ENCODE measurements at regions not wholly inside any gene's neighbourhood (a gene's known extent, or its start where the extent isn't known, plus 50 kb on each side); places are given as distances from the start of the nearest gene placed in this dataset.

DNA sequence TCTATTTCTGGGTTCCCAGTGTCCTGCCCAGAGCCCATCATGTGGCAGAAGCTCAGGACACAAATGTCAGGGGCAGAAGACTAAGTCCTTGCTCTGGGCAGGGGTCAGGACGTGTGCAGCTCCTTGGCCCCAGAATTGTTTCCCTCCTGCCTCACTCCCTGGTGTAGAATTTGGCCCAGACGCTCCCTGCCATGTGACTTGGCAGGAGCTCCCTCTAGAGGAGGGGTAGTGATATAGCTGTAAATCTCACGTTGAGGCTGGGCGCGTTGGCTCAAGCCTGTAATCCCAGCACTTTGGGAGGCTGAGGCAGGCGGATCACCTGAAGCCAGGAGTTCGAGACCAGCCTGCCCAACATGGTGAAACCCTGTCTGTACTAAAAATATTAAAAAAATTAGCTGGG is 91.2 kb downstream of the UBIAD1 start:
- Histone ChIP-seq H3K79me1 (ENCODE audit: low read depth, low read length) (no peaks in the 10 kb centered on the region), H3K27ac (replicated peaks; ENCODE audit: low read length) (no peak overlapping the region), H3K4me1 (ENCODE audit: control insufficient read depth in 2 of 2, insufficient read depth in 1 of 2, low read depth in 1 of 2, low read length in 2 of 2) (peaks cover 10 to 22% of the 10 kb centered on the region in 2 donors), H2BK5ac (ENCODE audit: low read length) (no peak overlapping the region), H3K27me3 (ENCODE audit: control insufficient read depth in 3 of 3, insufficient read depth in 3 of 3, low read depth in 1 of 3, low read length in 3 of 3) (no peaks in the 10 kb centered on the region), H2AFZ (ENCODE audit: low read length) (no peak overlapping the region), H3K9me3 (replicated peaks in 1 of 2; ENCODE audit: control insufficient read depth in 2 of 2, insufficient read depth in 1 of 2, low read depth in 1 of 2, low read length in 2 of 2) (no peaks in the 10 kb centered on the region), H3K14ac (ENCODE audit: low read length) (no peak overlapping the region), H2AK5ac (ENCODE audit: low read depth, low read length) (no peak overlapping the region), H4K8ac (ENCODE audit: low read depth, low read length) (no peak overlapping the region), H2BK15ac (ENCODE audit: low read length) (no peak overlapping the region), H3K4me2 (ENCODE audit: insufficient read depth, low read length, poor library complexity, severe bottlenecking) (no peak overlapping the region), H3K23ac (ENCODE audit: low read depth, low read length, poor library complexity) (no peak overlapping the region), H4K91ac (ENCODE audit: low read depth, low read length, poor library complexity) (no peak overlapping the region), H3K9ac (ENCODE audit: low read depth, low read length, poor library complexity) (no peak overlapping the region), H3K18ac (ENCODE audit: low read length) (no peak overlapping the region), H3K4ac (ENCODE audit: low read length) (no peak overlapping the region), H3K4me3 (ENCODE audit: low read length in 2 of 2) (no peak overlapping the region), H2BK120ac (ENCODE audit: low read depth, low read length) (no peak overlapping the region), H3K36me3 (replicated peaks in 1 of 2; ENCODE audit: control insufficient read depth in 2 of 2, insufficient read depth in 2 of 2, low read length in 2 of 2) (no peaks in the 10 kb centered on the region), H2BK12ac (ENCODE audit: low read length) (no peak overlapping the region)
- no peak for DNase-seq (ENCODE audit: low spot score)
- no CpG with 5 or more reads among the region's 7 CpGs for WGBS, 2 donors (ENCODE audit: extremely low coverage in 2 of 2, insufficient read length in 2 of 2, insufficient replicate concordance in 1 of 2)

DNA sequence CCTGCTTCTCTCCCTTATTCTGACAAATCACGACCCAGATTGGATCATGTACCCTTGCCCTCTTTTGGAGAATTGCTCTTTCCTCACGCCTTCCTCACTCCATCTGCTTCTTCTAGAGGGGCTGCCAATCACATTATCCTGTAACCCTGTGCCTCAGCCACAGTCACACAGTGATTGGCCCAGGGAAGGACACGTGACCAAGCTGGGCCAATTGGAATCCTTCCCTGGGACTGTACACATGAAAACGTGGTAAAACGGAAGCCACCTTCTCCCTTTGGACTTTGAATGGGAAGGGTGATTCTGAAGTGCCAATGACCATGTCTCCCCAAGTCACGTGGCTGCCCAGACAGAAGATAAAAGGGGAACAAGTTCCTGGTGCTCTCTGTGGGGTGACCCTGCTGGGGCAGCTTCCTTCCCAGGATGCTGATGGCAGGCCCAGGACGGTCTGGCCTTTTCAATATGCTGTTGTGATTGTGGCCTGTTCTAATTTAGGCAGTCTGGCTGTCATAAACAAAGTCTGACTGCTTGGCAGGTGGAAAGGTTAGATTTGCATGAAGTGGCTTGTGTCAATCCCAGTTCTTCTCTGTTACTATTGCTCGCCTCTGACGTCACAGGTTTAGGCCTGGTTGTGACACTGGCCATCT is 92.9 kb downstream of the UBIAD1 start:
- no peak for DNase-seq (ENCODE audit: low spot score)
- H3K23ac ChIP-seq (ENCODE audit: low read depth, low read length, poor library complexity) = no peak overlapping the region
- no peaks in the 10 kb centered on the region for H3K27me3 ChIP-seq (ENCODE audit: control insufficient read depth in 3 of 3, insufficient read depth in 3 of 3, low read depth in 1 of 3, low read length in 3 of 3)
- H2BK5ac ChIP-seq (ENCODE audit: low read length) = no peak overlapping the region
- no CpG with 5 or more reads among the region's 9 CpGs for WGBS, 2 donors (ENCODE audit: extremely low coverage in 2 of 2, insufficient read length in 2 of 2, insufficient replicate concordance in 1 of 2)
- no peak overlapping the region for H3K27ac ChIP-seq (replicated peaks; ENCODE audit: low read length)
- H2AK5ac ChIP-seq (ENCODE audit: low read depth, low read length) = no peak overlapping the region
- peak overlapping the region; percentile 45 for H2AFZ ChIP-seq (ENCODE audit: low read length)
- no peak overlapping the region for H4K8ac ChIP-seq (ENCODE audit: low read depth, low read length)
- H3K4me2 ChIP-seq (ENCODE audit: insufficient read depth, low read length, poor library complexity, severe bottlenecking) = no peak overlapping the region
- no peaks in the 10 kb centered on the region for H3K36me3 ChIP-seq (replicated peaks in 1 of 2; ENCODE audit: control insufficient read depth in 2 of 2, insufficient read depth in 2 of 2, low read length in 2 of 2)
- no peak overlapping the region for H3K4me3 ChIP-seq (ENCODE audit: low read length in 2 of 2)
- no peak overlapping the region for H4K91ac ChIP-seq (ENCODE audit: low read depth, low read length, poor library complexity)
- H3K9me3 ChIP-seq (replicated peaks in 1 of 2; ENCODE audit: control insufficient read depth in 2 of 2, insufficient read depth in 1 of 2, low read depth in 1 of 2, low read length in 2 of 2) = no peaks in the 10 kb centered on the region
- no peak overlapping the region for H3K18ac ChIP-seq (ENCODE audit: low read length)
- H3K79me1 ChIP-seq (ENCODE audit: low read depth, low read length) = no peaks in the 10 kb centered on the region
- H3K9ac ChIP-seq (ENCODE audit: low read depth, low read length, poor library complexity) = peak overlapping the region; percentile 31
- H2BK12ac ChIP-seq (ENCODE audit: low read length) = no peak overlapping the region
- no peak overlapping the region for H3K14ac ChIP-seq (ENCODE audit: low read length)
- H2BK120ac ChIP-seq (ENCODE audit: low read depth, low read length) = no peak overlapping the region
- H3K4me1 ChIP-seq (ENCODE audit: control insufficient read depth in 2 of 2, insufficient read depth in 1 of 2, low read depth in 1 of 2, low read length in 2 of 2) = peaks cover 8 to 10% of the 10 kb centered on the region in 2 donors
- H2BK15ac ChIP-seq (ENCODE audit: low read length) = no peak overlapping the region
- no peak overlapping the region for H3K4ac ChIP-seq (ENCODE audit: low read length)

DNA sequence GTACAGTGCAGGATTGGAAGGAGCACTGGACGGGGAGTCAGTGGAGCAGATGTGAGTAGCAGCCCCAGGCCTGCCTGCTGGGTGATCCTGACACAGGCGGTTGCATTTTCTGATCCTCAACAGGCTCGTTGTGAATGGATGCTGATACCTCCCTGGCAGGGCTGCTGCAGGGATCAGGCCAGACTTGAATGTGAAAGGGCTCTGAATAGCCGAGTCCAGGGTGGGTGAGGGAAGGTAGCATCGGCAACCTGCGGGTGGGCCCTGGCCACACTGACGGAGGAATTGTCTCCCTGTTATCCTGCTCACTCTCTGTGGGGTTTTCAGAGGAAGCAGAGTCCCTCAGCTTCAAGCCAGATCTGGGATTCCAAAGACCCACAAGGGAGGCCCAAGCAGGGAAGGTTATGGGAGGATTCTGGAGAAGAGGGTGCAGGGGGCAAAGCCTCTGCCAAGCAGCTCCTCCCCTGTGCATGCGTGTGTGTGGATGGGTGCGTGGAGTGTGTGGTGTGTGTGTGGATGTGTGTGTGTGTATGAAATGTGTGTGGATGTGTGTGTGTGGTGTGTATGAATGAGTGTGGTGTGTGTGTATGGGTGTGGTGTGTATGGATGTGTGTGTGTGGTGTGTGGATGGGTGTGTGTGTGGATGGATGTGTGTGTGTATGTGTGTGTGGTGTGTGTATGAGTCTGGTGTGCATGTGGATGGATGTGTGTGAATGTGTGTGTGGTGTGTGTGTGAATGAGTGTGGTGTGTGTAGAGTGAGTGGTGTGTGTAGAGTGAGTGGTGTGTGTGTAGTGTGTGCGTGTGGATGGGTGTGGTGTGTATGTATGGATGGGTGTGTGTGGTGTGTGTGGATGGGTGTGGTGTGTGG is 100.3 kb downstream of the UBIAD1 start:
- peak overlapping the region; percentile 89 for H4K91ac ChIP-seq (ENCODE audit: low read depth, low read length, poor library complexity)
- H3K4ac ChIP-seq (ENCODE audit: low read length) = peak overlapping the region; percentile 38
- H3K36me3 ChIP-seq (replicated peaks in 1 of 2; ENCODE audit: control insufficient read depth in 2 of 2, insufficient read depth in 2 of 2, low read length in 2 of 2) = peaks cover 0 to 2% of the 10 kb centered on the region in 2 donors
- H2BK5ac ChIP-seq (ENCODE audit: low read length) = no peak overlapping the region
- H3K4me3 ChIP-seq (ENCODE audit: low read length in 2 of 2) = peak overlapping the region in 1 of 2 donors; percentile 66
- H2BK12ac ChIP-seq (ENCODE audit: low read length) = peak overlapping the region; percentile 68
- peak overlapping the region; percentile 65 for H2AK5ac ChIP-seq (ENCODE audit: low read depth, low read length)
- no peak overlapping the region for H2BK120ac ChIP-seq (ENCODE audit: low read depth, low read length)
- H3K14ac ChIP-seq (ENCODE audit: low read length) = peak overlapping the region; percentile 49
- no peak overlapping the region for H3K27ac ChIP-seq (replicated peaks; ENCODE audit: low read length)
- H3K79me1 ChIP-seq (ENCODE audit: low read depth, low read length) = peaks cover 4% of the 10 kb centered on the region
- H3K27me3 ChIP-seq (ENCODE audit: control insufficient read depth in 3 of 3, insufficient read depth in 3 of 3, low read depth in 1 of 3, low read length in 3 of 3) = peaks cover 0 to 5% (median 4%) of the 10 kb centered on the region in 3 experiments
- H3K4me2 ChIP-seq (ENCODE audit: insufficient read depth, low read length, poor library complexity, severe bottlenecking) = no peak overlapping the region
- H2BK15ac ChIP-seq (ENCODE audit: low read length) = no peak overlapping the region
- H3K9ac ChIP-seq (ENCODE audit: low read depth, low read length, poor library complexity) = peak overlapping the region; percentile 91
- peak overlapping the region; percentile 61 for H3K18ac ChIP-seq (ENCODE audit: low read length)
- peaks cover 0 to 8% of the 10 kb centered on the region in 2 donors for H3K9me3 ChIP-seq (replicated peaks in 1 of 2; ENCODE audit: control insufficient read depth in 2 of 2, insufficient read depth in 1 of 2, low read depth in 1 of 2, low read length in 2 of 2)
- DNase-seq (ENCODE audit: low spot score) = no peak
- H3K23ac ChIP-seq (ENCODE audit: low read depth, low read length, poor library complexity) = peak overlapping the region; percentile 95
- H2AFZ ChIP-seq (ENCODE audit: low read length) = no peak overlapping the region
- WGBS, 2 donors (ENCODE audit: extremely low coverage in 2 of 2, insufficient read length in 2 of 2, insufficient replicate concordance in 1 of 2) = 100% methylated on average over 2 of the region's 10 CpGs; no CpG with 5 or more reads in 1 of the 2 donors
- H3K4me1 ChIP-seq (ENCODE audit: control insufficient read depth in 2 of 2, insufficient read depth in 1 of 2, low read depth in 1 of 2, low read length in 2 of 2) = peaks cover 0 to 9% of the 10 kb centered on the region in 2 donors
- no peak overlapping the region for H4K8ac ChIP-seq (ENCODE audit: low read depth, low read length)

Measured in neuronal stem cell (in vitro differentiated cells).